ENCODE measurements at regions not wholly inside any gene's neighbourhood (a gene's known extent, or its start where the extent isn't known, plus 50 kb on each side); places are given as distances from the start of the nearest gene placed in this dataset.

GRCh38 chr4:26067035-26067434 is 153.0 kb downstream of the SMIM20 start:
- Mint-ChIP-seq H3K4me3 (no peak overlapping the region), H3K27me3 (ENCODE audit: insufficient read depth) (no peaks in the 10 kb centered on the region), H3K36me3 (ENCODE audit: low read depth) (peaks cover 7% of the 10 kb centered on the region), H3K4me1 (ENCODE audit: low read depth) (peaks cover 30% of the 10 kb centered on the region), H3K9me3 (peaks cover 4% of the 10 kb centered on the region), H3K27ac (no peak overlapping the region)
- no peak for DNase-seq (ENCODE audit: low spot score)
- intact Hi-C loops (cut with micrococcal nuclease): no loop called here

- Mint-ChIP-seq H3K36me3 (ENCODE audit: low read depth) (peaks cover 12% of the 10 kb centered on the region), H3K4me1 (ENCODE audit: low read depth) (peaks cover 43% of the 10 kb centered on the region), H3K27me3 (ENCODE audit: insufficient read depth) (no peaks in the 10 kb centered on the region), H3K9me3 (peaks cover 4% of the 10 kb centered on the region), H3K4me3 (no peak overlapping the region), H3K27ac (no peak overlapping the region)
- DNase-seq (ENCODE audit: low spot score): no peak
- intact Hi-C loops (cut with micrococcal nuclease): no loop called here
Measured at GRCh38 chr4:26069218-26069617, 155.2 kb downstream of the SMIM20 start.

- Mint-ChIP-seq H3K27ac (peak overlapping the region; percentile 79), H3K27me3 (ENCODE audit: insufficient read depth) (no peaks in the 10 kb centered on the region), H3K4me3 (no peak overlapping the region), H3K4me1 (ENCODE audit: low read depth) (peaks cover 68% of the 10 kb centered on the region), H3K36me3 (ENCODE audit: low read depth) (peaks cover 21% of the 10 kb centered on the region), H3K9me3 (peaks cover 16% of the 10 kb centered on the region)
- intact Hi-C loops (cut with micrococcal nuclease): no loop called here
- DNase-seq (ENCODE audit: low spot score): no peak
Measured at GRCh38 chr4:26071688-26072087, 157.7 kb downstream of the SMIM20 start.

GRCh38 chr4:26073886-26074560 is 160.0 kb downstream of the SMIM20 start:
- peak overlapping the region; percentile 64 for H3K4me3 Mint-ChIP-seq
- peaks cover 89% of the 10 kb centered on the region for H3K4me1 Mint-ChIP-seq (ENCODE audit: low read depth)
- intact Hi-C loops (cut with micrococcal nuclease): loop anchor here (1.0 to 2.0 kb wide), 15 partner anchors 8 to 812 kb away; partner anchors contain the start of genes SMIM20 and STIM2
- H3K27ac Mint-ChIP-seq: peak overlapping the region; percentile 92
- no peak for DNase-seq (ENCODE audit: low spot score)
- H3K9me3 Mint-ChIP-seq: peaks cover 33% of the 10 kb centered on the region
- H3K27me3 Mint-ChIP-seq (ENCODE audit: insufficient read depth): no peaks in the 10 kb centered on the region
- peaks cover 37% of the 10 kb centered on the region for H3K36me3 Mint-ChIP-seq (ENCODE audit: low read depth)

- H3K36me3 Mint-ChIP-seq (ENCODE audit: low read depth): peaks cover 37% of the 10 kb centered on the region
Measured at GRCh38 chr4:26074712-26075430, 160.9 kb downstream of the SMIM20 start.

GRCh38 chr4:26075583-26075982 is 161.6 kb downstream of the SMIM20 start:
- Mint-ChIP-seq H3K27me3 (ENCODE audit: insufficient read depth) (no peaks in the 10 kb centered on the region), H3K9me3 (peaks cover 39% of the 10 kb centered on the region), H3K36me3 (ENCODE audit: low read depth) (peaks cover 42% of the 10 kb centered on the region), H3K4me3 (peak overlapping the region; percentile 64), H3K27ac (peak overlapping the region; percentile 92), H3K4me1 (ENCODE audit: low read depth) (peaks cover 86% of the 10 kb centered on the region)
- intact Hi-C loops (cut with micrococcal nuclease): loop anchor here (2.0 kb wide), 3 partner anchors 17 to 785 kb away; partner anchors contain the start of gene STIM2
- no peak for DNase-seq (ENCODE audit: low spot score)

More at GRCh38 chr4:26074712-26075430, 160.9 kb downstream of the SMIM20 start:
- H3K4me1 Mint-ChIP-seq (ENCODE audit: low read depth): peaks cover 85% of the 10 kb centered on the region
- no peaks in the 10 kb centered on the region for H3K27me3 Mint-ChIP-seq (ENCODE audit: insufficient read depth)
- intact Hi-C loops (cut with micrococcal nuclease): loop anchor here (1.0 to 2.0 kb wide), 15 partner anchors 7 to 811 kb away; partner anchors contain the start of genes SMIM20 and STIM2
- peak; percentile 60 for DNase-seq (ENCODE audit: low spot score)
- peaks cover 33% of the 10 kb centered on the region for H3K9me3 Mint-ChIP-seq
- peak overlapping the region; percentile 92 for H3K27ac Mint-ChIP-seq
- peak overlapping the region; percentile 64 for H3K4me3 Mint-ChIP-seq

- H3K4me1 Mint-ChIP-seq (ENCODE audit: low read depth): peaks cover 86% of the 10 kb centered on the region
- H3K27me3 Mint-ChIP-seq (ENCODE audit: insufficient read depth): no peaks in the 10 kb centered on the region
- peaks cover 42% of the 10 kb centered on the region for H3K9me3 Mint-ChIP-seq
- H3K4me3 Mint-ChIP-seq: peak overlapping the region; percentile 64
- H3K27ac Mint-ChIP-seq: peak overlapping the region; percentile 92
- intact Hi-C loops (cut with micrococcal nuclease): loop anchor here (1.0 to 2.0 kb wide), 8 partner anchors 12 to 785 kb away; partner anchors contain the start of gene STIM2
- DNase-seq (ENCODE audit: low spot score): peak; percentile 63
- H3K36me3 Mint-ChIP-seq (ENCODE audit: low read depth): peaks cover 44% of the 10 kb centered on the region
Measured at GRCh38 chr4:26076000-26076587, 162.1 kb downstream of the SMIM20 start.

- H3K27me3 Mint-ChIP-seq (ENCODE audit: insufficient read depth): no peaks in the 10 kb centered on the region
- peak overlapping the region; percentile 64 for H3K4me3 Mint-ChIP-seq
- H3K9me3 Mint-ChIP-seq: peaks cover 46% of the 10 kb centered on the region
- peak overlapping the region; percentile 92 for H3K27ac Mint-ChIP-seq
- no peak for DNase-seq (ENCODE audit: low spot score)
- peaks cover 86% of the 10 kb centered on the region for H3K4me1 Mint-ChIP-seq (ENCODE audit: low read depth)
- intact Hi-C loops (cut with micrococcal nuclease): loop anchor here (1.0 kb wide), 5 partner anchors 11 to 120 kb away; no protein-coding TSS in a partner anchor
- peaks cover 40% of the 10 kb centered on the region for H3K36me3 Mint-ChIP-seq (ENCODE audit: low read depth)
Measured at GRCh38 chr4:26076896-26077295, 162.9 kb downstream of the SMIM20 start.

GRCh38 chr4:26077756-26078155 is 163.7 kb downstream of the SMIM20 start:
- H3K27ac Mint-ChIP-seq: peak overlapping the region; percentile 92

GRCh38 chr4:26080870-26081628 is 167.0 kb downstream of the SMIM20 start:
- intact Hi-C loops (cut with micrococcal nuclease): loop anchor here (1.0 kb wide), 2 partner anchors 64 to 116 kb away; no protein-coding TSS in a partner anchor
- H3K27me3 Mint-ChIP-seq (ENCODE audit: insufficient read depth): no peaks in the 10 kb centered on the region
- H3K4me3 Mint-ChIP-seq: peak overlapping the region; percentile 19
- peak overlapping the region; percentile 81 for H3K27ac Mint-ChIP-seq
- peaks cover 92% of the 10 kb centered on the region for H3K4me1 Mint-ChIP-seq (ENCODE audit: low read depth)
- H3K9me3 Mint-ChIP-seq: peaks cover 38% of the 10 kb centered on the region
- H3K36me3 Mint-ChIP-seq (ENCODE audit: low read depth): peaks cover 33% of the 10 kb centered on the region
- DNase-seq (ENCODE audit: low spot score): no peak

More at GRCh38 chr4:26077756-26078155, 163.7 kb downstream of the SMIM20 start:
- H3K4me1 Mint-ChIP-seq (ENCODE audit: low read depth): peaks cover 90% of the 10 kb centered on the region
- H3K9me3 Mint-ChIP-seq: peaks cover 44% of the 10 kb centered on the region
- DNase-seq (ENCODE audit: low spot score): no peak
- no peak overlapping the region for H3K4me3 Mint-ChIP-seq
- H3K27me3 Mint-ChIP-seq (ENCODE audit: insufficient read depth): no peaks in the 10 kb centered on the region
- H3K36me3 Mint-ChIP-seq (ENCODE audit: low read depth): peaks cover 37% of the 10 kb centered on the region
- intact Hi-C loops (cut with micrococcal nuclease): no loop called here

- peaks cover 24% of the 10 kb centered on the region for H3K36me3 Mint-ChIP-seq (ENCODE audit: low read depth)
- peaks cover 83% of the 10 kb centered on the region for H3K4me1 Mint-ChIP-seq (ENCODE audit: low read depth)
- peak overlapping the region; percentile 48 for H3K4me3 Mint-ChIP-seq
- peak overlapping the region; percentile 81 for H3K27ac Mint-ChIP-seq
- no peak for DNase-seq (ENCODE audit: low spot score)
- intact Hi-C loops (cut with micrococcal nuclease): loop anchor here (1.0 kb wide), 5 partner anchors 8 to 115 kb away; no protein-coding TSS in a partner anchor
- H3K27me3 Mint-ChIP-seq (ENCODE audit: insufficient read depth): no peaks in the 10 kb centered on the region
- peaks cover 29% of the 10 kb centered on the region for H3K9me3 Mint-ChIP-seq
Measured at GRCh38 chr4:26081795-26082498, 167.9 kb downstream of the SMIM20 start.
